IMR-90 (cell line): ENCODE measurements at regions not wholly inside any gene's neighbourhood (a gene's known extent, or its start where the extent isn't known, plus 50 kb on each side); places are given as distances from the start of the nearest gene placed in this dataset.

Experiments
- BHLHE40 ChIP-seq: fragments of 150-350 bp; IDR thresholded peaks from 2 replicates; pipeline ENCODE4 v1.6.1; 2016; ENCODE audit warnings: mild to moderate bottlenecking, low read depth, low read length
- CEBPB ChIP-seq: IDR thresholded peaks from 2 replicates; pipeline ENCODE4 v1.6.1; 2012; ENCODE audit warnings: low read depth, low read length, improper control_type of control experiment
- MAFK ChIP-seq: IDR thresholded peaks from 2 replicates; pipeline ENCODE4 v1.6.1; 2012; ENCODE audit warnings: low read depth, low read length, improper control_type of control experiment
- MXI1 ChIP-seq: IDR thresholded peaks from 2 replicates; pipeline ENCODE4 v1.6.1; 2012; ENCODE audit warnings: low read depth, mild to moderate bottlenecking, low read length, moderate library complexity, borderline replicate concordance
- POLR2A ChIP-seq: IDR thresholded peaks from 2 replicates; pipeline ENCODE4 v1.6.1; 2012; ENCODE audit warnings: mild to moderate bottlenecking, low read depth, low read length
- RAD21 ChIP-seq: IDR thresholded peaks from 2 replicates; pipeline ENCODE4 v1.6.1; 2012; ENCODE audit warnings: low read length, improper control_type of control experiment
- RCOR1 ChIP-seq: IDR thresholded peaks from 2 replicates; pipeline ENCODE4 v1.6.1; 2012; ENCODE audit warnings: mild to moderate bottlenecking, low read length, improper control_type of control experiment; ENCODE audit not compliant: insufficient replicate concordance
- RFX5 ChIP-seq: IDR thresholded peaks from 2 replicates; pipeline ENCODE4 v1.8.0; 2012; ENCODE audit warnings: low read depth, mild to moderate bottlenecking, low read length, moderate library complexity
- SMC3 ChIP-seq: fragments of 150-350 bp; IDR thresholded peaks from 2 replicates; pipeline ENCODE4 v1.6.1; 2016; ENCODE audit warnings: low read depth, mild to moderate bottlenecking, antibody characterized with exemption, low read length, moderate library complexity
- TF ChIP-seq, protein P1 (sequence below): conservative IDR thresholded peaks from 2 replicates; pipeline ENCODE4 v1.5.1; 2012; ENCODE audit warnings: mild to moderate bottlenecking, low read depth, low read length, improper control_type of control experiment
- TF ChIP-seq, protein P2 (sequence below): fragments of 150-350 bp; IDR thresholded peaks from 2 replicates; pipeline ENCODE4 v1.6.1; 2016; ENCODE audit warnings: low read depth, mild to moderate bottlenecking, low read length, moderate library complexity, borderline replicate concordance
- TF ChIP-seq, protein P3 (sequence below): fragments of 150-350 bp; IDR thresholded peaks from 2 replicates; pipeline ENCODE4 v1.6.1; 2017; ENCODE audit warnings: mild to moderate bottlenecking, antibody characterized with exemption, low read length, low read depth

DNA sequence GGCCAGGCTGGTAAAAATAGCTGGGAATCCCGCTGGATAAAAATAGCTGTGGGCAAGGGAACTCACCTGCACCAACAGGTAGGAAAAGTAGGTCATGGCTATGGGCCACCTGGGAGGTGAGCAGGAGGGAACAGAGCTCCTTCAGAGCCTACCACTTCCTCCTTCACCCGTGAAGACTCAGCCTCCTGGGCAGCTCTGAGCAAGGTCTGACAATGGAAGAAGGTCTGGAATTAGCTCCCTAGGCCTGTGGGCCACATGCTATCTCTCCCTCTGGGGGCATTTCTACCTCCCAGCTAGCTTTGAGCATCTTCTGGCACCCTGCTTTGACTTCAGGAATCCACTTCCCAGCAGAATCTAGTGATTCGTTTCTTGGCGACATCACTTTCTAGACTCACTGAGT lies 153.9 kb downstream of the MRPL14 start:
- TF ChIP-seq RFX5 (no peak), BHLHE40 (no peak), POLR2A (no peak), RCOR1 (no peak), RAD21 (no peak), MXI1 (no peak), SMC3 (no peak), MAFK (no peak), CEBPB (no peak)
- TF ChIP-seq, protein P1, sequence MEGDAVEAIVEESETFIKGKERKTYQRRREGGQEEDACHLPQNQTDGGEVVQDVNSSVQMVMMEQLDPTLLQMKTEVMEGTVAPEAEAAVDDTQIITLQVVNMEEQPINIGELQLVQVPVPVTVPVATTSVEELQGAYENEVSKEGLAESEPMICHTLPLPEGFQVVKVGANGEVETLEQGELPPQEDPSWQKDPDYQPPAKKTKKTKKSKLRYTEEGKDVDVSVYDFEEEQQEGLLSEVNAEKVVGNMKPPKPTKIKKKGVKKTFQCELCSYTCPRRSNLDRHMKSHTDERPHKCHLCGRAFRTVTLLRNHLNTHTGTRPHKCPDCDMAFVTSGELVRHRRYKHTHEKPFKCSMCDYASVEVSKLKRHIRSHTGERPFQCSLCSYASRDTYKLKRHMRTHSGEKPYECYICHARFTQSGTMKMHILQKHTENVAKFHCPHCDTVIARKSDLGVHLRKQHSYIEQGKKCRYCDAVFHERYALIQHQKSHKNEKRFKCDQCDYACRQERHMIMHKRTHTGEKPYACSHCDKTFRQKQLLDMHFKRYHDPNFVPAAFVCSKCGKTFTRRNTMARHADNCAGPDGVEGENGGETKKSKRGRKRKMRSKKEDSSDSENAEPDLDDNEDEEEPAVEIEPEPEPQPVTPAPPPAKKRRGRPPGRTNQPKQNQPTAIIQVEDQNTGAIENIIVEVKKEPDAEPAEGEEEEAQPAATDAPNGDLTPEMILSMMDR, result no peak
- TF ChIP-seq, protein P2, sequence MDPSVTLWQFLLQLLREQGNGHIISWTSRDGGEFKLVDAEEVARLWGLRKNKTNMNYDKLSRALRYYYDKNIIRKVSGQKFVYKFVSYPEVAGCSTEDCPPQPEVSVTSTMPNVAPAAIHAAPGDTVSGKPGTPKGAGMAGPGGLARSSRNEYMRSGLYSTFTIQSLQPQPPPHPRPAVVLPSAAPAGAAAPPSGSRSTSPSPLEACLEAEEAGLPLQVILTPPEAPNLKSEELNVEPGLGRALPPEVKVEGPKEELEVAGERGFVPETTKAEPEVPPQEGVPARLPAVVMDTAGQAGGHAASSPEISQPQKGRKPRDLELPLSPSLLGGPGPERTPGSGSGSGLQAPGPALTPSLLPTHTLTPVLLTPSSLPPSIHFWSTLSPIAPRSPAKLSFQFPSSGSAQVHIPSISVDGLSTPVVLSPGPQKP, result no peak
- TF ChIP-seq, protein P3, sequence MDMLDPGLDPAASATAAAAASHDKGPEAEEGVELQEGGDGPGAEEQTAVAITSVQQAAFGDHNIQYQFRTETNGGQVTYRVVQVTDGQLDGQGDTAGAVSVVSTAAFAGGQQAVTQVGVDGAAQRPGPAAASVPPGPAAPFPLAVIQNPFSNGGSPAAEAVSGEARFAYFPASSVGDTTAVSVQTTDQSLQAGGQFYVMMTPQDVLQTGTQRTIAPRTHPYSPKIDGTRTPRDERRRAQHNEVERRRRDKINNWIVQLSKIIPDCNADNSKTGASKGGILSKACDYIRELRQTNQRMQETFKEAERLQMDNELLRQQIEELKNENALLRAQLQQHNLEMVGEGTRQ, result no peak
